ENCODE measurements at regions not wholly inside any gene's neighbourhood (a gene's known extent, or its start where the extent isn't known, plus 50 kb on each side); places are given as distances from the start of the nearest gene placed in this dataset.

DNA sequence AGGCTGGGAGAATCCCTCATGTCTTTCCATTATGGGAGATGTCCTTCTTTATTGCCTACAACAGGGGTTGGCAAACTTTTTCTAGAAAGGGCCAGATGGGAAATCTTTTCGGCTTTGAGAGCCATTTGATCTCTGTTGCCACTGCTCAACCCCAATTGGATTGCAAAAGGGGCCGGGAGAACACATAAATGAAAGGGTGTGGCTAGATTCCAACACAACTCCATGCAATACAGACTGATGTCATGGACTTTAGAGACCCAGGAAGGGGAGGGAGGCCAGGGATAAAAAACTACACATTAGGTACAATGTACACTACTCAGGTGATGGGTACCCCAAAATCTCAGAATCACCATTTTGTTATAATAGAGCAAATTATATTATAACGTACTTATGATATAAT, 97.6 kb upstream of the SIM2 start:
- BruUV-seq (replicated peaks) = no TSS peak
- Mint-ChIP-seq H3K27ac (ENCODE audit: unreplicated experiment) (no peak overlapping the region), H3K27me3 (ENCODE audit: insufficient read depth, unreplicated experiment) (peaks cover 9% of the 10 kb centered on the region), H3K4me3 (ENCODE audit: unreplicated experiment) (no peak overlapping the region), H3K4me1 (ENCODE audit: low read depth, unreplicated experiment) (no peaks in the 10 kb centered on the region), H3K36me3 (ENCODE audit: insufficient read depth, unreplicated experiment) (no peaks in the 10 kb centered on the region), H3K9me3 (ENCODE audit: unreplicated experiment) (peaks cover 6% of the 10 kb centered on the region)
- Histone ChIP-seq H3K27me3 (replicated peaks; ENCODE audit: control insufficient read depth, insufficient read depth, low read length) (no peaks in the 10 kb centered on the region; the same call in 1 of the 2 replicates), H3K4me1 (no peaks in the 10 kb centered on the region), H3K36me3 (ENCODE audit: control insufficient read depth, insufficient read depth, low read length) (no peaks in the 10 kb centered on the region), H3K4me3 (ENCODE audit: low read depth, low read length) (no peak overlapping the region), H3K9me3 (peaks cover 4% of the 10 kb centered on the region; the same call in 1 of the 2 replicates)
- DNase-seq = no peak
- intact Hi-C loops (cut with micrococcal nuclease; ENCODE audit: unreplicated experiment) = no loop called here
- TF ChIP-seq, protein P1, sequence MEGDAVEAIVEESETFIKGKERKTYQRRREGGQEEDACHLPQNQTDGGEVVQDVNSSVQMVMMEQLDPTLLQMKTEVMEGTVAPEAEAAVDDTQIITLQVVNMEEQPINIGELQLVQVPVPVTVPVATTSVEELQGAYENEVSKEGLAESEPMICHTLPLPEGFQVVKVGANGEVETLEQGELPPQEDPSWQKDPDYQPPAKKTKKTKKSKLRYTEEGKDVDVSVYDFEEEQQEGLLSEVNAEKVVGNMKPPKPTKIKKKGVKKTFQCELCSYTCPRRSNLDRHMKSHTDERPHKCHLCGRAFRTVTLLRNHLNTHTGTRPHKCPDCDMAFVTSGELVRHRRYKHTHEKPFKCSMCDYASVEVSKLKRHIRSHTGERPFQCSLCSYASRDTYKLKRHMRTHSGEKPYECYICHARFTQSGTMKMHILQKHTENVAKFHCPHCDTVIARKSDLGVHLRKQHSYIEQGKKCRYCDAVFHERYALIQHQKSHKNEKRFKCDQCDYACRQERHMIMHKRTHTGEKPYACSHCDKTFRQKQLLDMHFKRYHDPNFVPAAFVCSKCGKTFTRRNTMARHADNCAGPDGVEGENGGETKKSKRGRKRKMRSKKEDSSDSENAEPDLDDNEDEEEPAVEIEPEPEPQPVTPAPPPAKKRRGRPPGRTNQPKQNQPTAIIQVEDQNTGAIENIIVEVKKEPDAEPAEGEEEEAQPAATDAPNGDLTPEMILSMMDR (IDR thresholded peaks at IDR 0.05; ENCODE audit: insufficient read depth in 1 of 2, low read depth in 1 of 2, low read length in 1 of 2, severe bottlenecking in 1 of 2, unreplicated experiment in 1 of 2) = no peak
- ChIA-PET POLR2A (no interaction called here), CTCF (no interaction called here)

DNA sequence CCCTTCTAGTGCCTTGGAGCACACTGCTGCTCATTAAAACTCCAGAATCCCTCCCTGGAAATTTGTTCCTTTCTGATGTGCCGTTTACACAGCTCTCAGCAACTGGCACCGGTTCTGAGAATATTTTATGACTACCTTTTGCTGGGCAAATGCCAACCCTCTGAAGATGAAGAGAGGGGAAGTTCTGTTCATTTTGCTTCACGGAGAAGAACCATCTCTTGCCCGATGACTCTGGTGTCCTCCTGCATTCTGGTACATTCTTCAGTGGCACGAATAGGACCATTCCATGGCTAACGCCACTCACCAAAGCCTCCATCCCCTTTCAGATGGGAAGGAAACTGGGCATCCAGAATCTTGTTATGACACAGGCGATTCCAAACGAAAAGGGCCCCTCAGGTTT, 96.2 kb upstream of the SIM2 start:
- Mint-ChIP-seq H3K27ac (ENCODE audit: unreplicated experiment) (no peak overlapping the region), H3K4me1 (ENCODE audit: low read depth, unreplicated experiment) (no peaks in the 10 kb centered on the region), H3K27me3 (ENCODE audit: insufficient read depth, unreplicated experiment) (peaks cover 8% of the 10 kb centered on the region), H3K36me3 (ENCODE audit: insufficient read depth, unreplicated experiment) (no peaks in the 10 kb centered on the region), H3K4me3 (ENCODE audit: unreplicated experiment) (no peak overlapping the region), H3K9me3 (ENCODE audit: unreplicated experiment) (peaks cover 6% of the 10 kb centered on the region)
- peaks cover 4% of the 10 kb centered on the region; the same call in 1 of the 2 replicates for H3K9me3 ChIP-seq
- TF ChIP-seq, protein P1 (IDR thresholded peaks at IDR 0.05; ENCODE audit: insufficient read depth in 1 of 2, low read depth in 1 of 2, low read length in 1 of 2, severe bottlenecking in 1 of 2, unreplicated experiment in 1 of 2) = no peak
- ChIA-PET POLR2A (no interaction called here), CTCF (no interaction called here)
- intact Hi-C loops (cut with micrococcal nuclease; ENCODE audit: unreplicated experiment) = no loop called here
- no peak for DNase-seq
- H3K4me3 ChIP-seq (ENCODE audit: low read depth, low read length) = no peak overlapping the region
- H3K4me1 ChIP-seq = no peaks in the 10 kb centered on the region
- no TSS peak for BruUV-seq (replicated peaks)
- H3K27me3 ChIP-seq (replicated peaks; ENCODE audit: control insufficient read depth, insufficient read depth, low read length) = no peaks in the 10 kb centered on the region
- no peaks in the 10 kb centered on the region for H3K36me3 ChIP-seq (ENCODE audit: control insufficient read depth, insufficient read depth, low read length)

DNA sequence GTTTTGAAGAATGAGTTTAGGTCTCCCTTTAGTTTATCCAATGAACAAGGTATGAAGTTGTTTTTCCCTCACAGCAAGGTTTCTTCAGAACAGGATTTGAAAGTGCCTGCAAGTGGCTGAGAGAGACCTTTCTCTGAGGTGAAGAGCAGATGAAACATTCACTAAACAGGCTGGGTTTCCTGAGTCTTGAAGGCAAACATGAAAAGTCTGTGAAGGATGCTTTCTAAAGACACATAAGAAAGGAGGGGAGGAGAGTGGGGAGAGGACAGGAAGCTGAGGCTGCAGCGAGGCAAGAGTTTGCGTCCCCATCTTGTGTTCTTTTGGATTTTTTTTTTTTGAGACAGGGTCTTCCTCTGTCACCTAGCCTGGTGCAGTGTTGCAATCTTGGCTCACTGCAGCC, 95.7 kb upstream of the SIM2 start:
- Mint-ChIP-seq H3K4me3 (ENCODE audit: unreplicated experiment) (no peak overlapping the region), H3K9me3 (ENCODE audit: unreplicated experiment) (peaks cover 6% of the 10 kb centered on the region), H3K36me3 (ENCODE audit: insufficient read depth, unreplicated experiment) (no peaks in the 10 kb centered on the region), H3K27me3 (ENCODE audit: insufficient read depth, unreplicated experiment) (peaks cover 8% of the 10 kb centered on the region), H3K4me1 (ENCODE audit: low read depth, unreplicated experiment) (no peaks in the 10 kb centered on the region), H3K27ac (ENCODE audit: unreplicated experiment) (no peak overlapping the region)
- intact Hi-C loops (cut with micrococcal nuclease; ENCODE audit: unreplicated experiment) = no loop called here
- TF ChIP-seq, protein P1 (IDR thresholded peaks at IDR 0.05; ENCODE audit: insufficient read depth in 1 of 2, low read depth in 1 of 2, low read length in 1 of 2, severe bottlenecking in 1 of 2, unreplicated experiment in 1 of 2) = no peak
- no peak for DNase-seq
- BruUV-seq (replicated peaks) = no TSS peak
- POLR2A ChIA-PET = no interaction called here
- no peaks in the 10 kb centered on the region for H3K27me3 ChIP-seq (replicated peaks; ENCODE audit: control insufficient read depth, insufficient read depth, low read length)
- H3K9me3 ChIP-seq = peaks cover 4% of the 10 kb centered on the region; the same call in 1 of the 2 replicates
- no peaks in the 10 kb centered on the region for H3K36me3 ChIP-seq (ENCODE audit: control insufficient read depth, insufficient read depth, low read length)
- CTCF ChIA-PET = no interaction called here
- no peak overlapping the region for H3K4me3 ChIP-seq (ENCODE audit: low read depth, low read length)
- H3K4me1 ChIP-seq = no peaks in the 10 kb centered on the region

Measured in Caco-2 (cell line).